Caco-2 (cell line): ENCODE measurements at regions not wholly inside any gene's neighbourhood (a gene's known extent, or its start where the extent isn't known, plus 50 kb on each side); places are given as distances from the start of the nearest gene placed in this dataset.

Experiments used
- BruUV-seq: library from RNA; stranded (reverse); fragments of 400-500 nt; replicated peaks from 2 replicates; lab custom pipeline; 2021; lab: Mats Ljungman, UMichigan
- CTCF ChIA-PET: fragments of 300-600 bp; sonication (Branson Sonifier 250); formaldehyde crosslinking; loops from one replicate; lab custom pipeline; 2022; ENCODE audit warnings: antibody characterized with exemption; lab: Charles Lee
- POLR2A ChIA-PET: fragments of 300-600 bp; sonication (Branson Sonifier 250); formaldehyde crosslinking; loops from one replicate; lab custom pipeline; 2022; ENCODE audit warnings: antibody characterized with exemption; lab: Charles Lee
- DNase-seq, 2 experiments: peaks; one replicate each; pipeline versions ENCODE4 v3.0.0 to v3.0.0-alpha.2; 2020 to 2022
- H3K27me3 ChIP-seq: replicated peaks from 2 replicates; pipeline ENCODE4 v1.6.0; 2011; ENCODE audit warnings: low read length; ENCODE audit not compliant: control insufficient read depth, insufficient read depth
- H3K36me3 ChIP-seq: 2 replicates; pipeline ENCODE4 v1.5.1; 2011; ENCODE audit warnings: low read length; ENCODE audit not compliant: control insufficient read depth, insufficient read depth
- H3K4me1 ChIP-seq: fragments of 250-450 bp; sonication (Bioruptor Pico); 2 replicates; pipeline ENCODE4 v1.5.1; 2020; ENCODE audit warnings: mild to moderate bottlenecking
- H3K4me3 ChIP-seq: 2 replicates; pipeline ENCODE4 v1.5.1; 2011; ENCODE audit warnings: low read depth, mild to moderate bottlenecking, control low read depth, low read length
- H3K9me3 ChIP-seq: fragments of 250-450 bp; sonication (Bioruptor Pico); 2 replicates; pipeline ENCODE4 v1.5.1; 2020; ENCODE audit warnings: mild to moderate bottlenecking, moderate library complexity
- H3K27ac Mint-ChIP-seq: one replicate; pipeline ENCODE4 v1.8.0; 2022; ENCODE audit warnings: mixed read lengths; ENCODE audit not compliant: unreplicated experiment
- H3K27me3 Mint-ChIP-seq: one replicate; pipeline ENCODE4 v1.8.0; 2022; ENCODE audit warnings: mixed read lengths; ENCODE audit not compliant: insufficient read depth, unreplicated experiment
- H3K36me3 Mint-ChIP-seq: one replicate; pipeline ENCODE4 v1.8.0; 2022; ENCODE audit warnings: mild to moderate bottlenecking, mixed read lengths; ENCODE audit not compliant: insufficient read depth, unreplicated experiment
- H3K4me1 Mint-ChIP-seq: one replicate; pipeline ENCODE4 v1.8.0; 2022; ENCODE audit warnings: low read depth, mixed read lengths; ENCODE audit not compliant: unreplicated experiment
- H3K4me3 Mint-ChIP-seq: one replicate; pipeline ENCODE4 v1.8.0; 2022; ENCODE audit warnings: mild to moderate bottlenecking, moderate library complexity, mixed read lengths; ENCODE audit not compliant: unreplicated experiment
- H3K9me3 Mint-ChIP-seq: one replicate; pipeline ENCODE4 v1.8.0; 2022; ENCODE audit warnings: mixed read lengths; ENCODE audit not compliant: unreplicated experiment
- CTCF ChIP-seq, 2 experiments: fragments of 200-600 bp in 1 of 2; IDR thresholded peaks; 1 replicate in 1 of 2; 2 replicates in 1 of 2; pipeline versions ENCODE4 v1.5.1 to v1.8.0; 2011 to 2022; ENCODE audit warnings: antibody characterized with exemption in 1 of 2, control low read depth in 1 of 2, inconsistent platforms in 1 of 2, low read depth in 1 of 2, low read length in 1 of 2, mild to moderate bottlenecking in 1 of 2, moderate library complexity in 1 of 2; ENCODE audit not compliant: insufficient read depth in 1 of 2, severe bottlenecking in 1 of 2, unreplicated experiment in 1 of 2
- intact Hi-C: fragments of 100-400 bp; cut with micrococcal nuclease; formaldehyde crosslinking; loops from one replicate; pipeline ENCODE4 v1.10.0; 2022; ENCODE audit not compliant: unreplicated experiment

DNA sequence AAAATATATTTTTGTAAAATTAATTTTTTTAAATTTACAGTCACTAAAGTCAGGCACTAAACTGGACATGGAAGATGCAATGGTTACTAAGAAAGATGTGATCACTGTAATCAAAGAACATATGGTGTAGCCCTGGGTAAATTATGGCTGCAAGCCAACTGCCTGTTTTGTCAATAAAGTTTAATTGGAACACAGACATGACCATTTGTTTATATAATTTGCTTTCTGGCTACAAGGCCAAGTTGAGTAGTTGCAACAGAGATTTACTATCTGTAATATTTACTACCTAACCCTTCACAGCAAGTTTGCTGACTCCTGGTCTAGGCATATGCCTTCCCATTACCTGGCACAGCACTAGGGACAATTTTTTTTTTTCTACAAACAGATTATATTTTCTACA lies 448.9 kb downstream of the ADRA2A start:
- ChIA-PET POLR2A (no interaction called here), CTCF (no interaction called here)
- TF ChIP-seq CTCF (IDR thresholded peaks at IDR 0.05; ENCODE audit: insufficient read depth in 1 of 2, low read depth in 1 of 2, low read length in 1 of 2, severe bottlenecking in 1 of 2, unreplicated experiment in 1 of 2), result no peak
- Histone ChIP-seq H3K27me3 (no peaks in the 10 kb centered on the region), H3K9me3 (no peaks in the 10 kb centered on the region), H3K4me3 (no peak overlapping the region), H3K36me3 (no peaks in the 10 kb centered on the region), H3K4me1 (no peaks in the 10 kb centered on the region)
- no peak overlapping the region for H3K27ac Mint-ChIP-seq
- no peaks in the 10 kb centered on the region for H3K4me1 Mint-ChIP-seq
- intact Hi-C loops, result no loop called here
- no peaks in the 10 kb centered on the region for H3K36me3 Mint-ChIP-seq
- no peak overlapping the region for H3K4me3 Mint-ChIP-seq
- no TSS peak for BruUV-seq
- no peak for DNase-seq
- no peaks in the 10 kb centered on the region for H3K9me3 Mint-ChIP-seq
- H3K27me3 Mint-ChIP-seq, result peaks cover 6% of the 10 kb centered on the region

DNA sequence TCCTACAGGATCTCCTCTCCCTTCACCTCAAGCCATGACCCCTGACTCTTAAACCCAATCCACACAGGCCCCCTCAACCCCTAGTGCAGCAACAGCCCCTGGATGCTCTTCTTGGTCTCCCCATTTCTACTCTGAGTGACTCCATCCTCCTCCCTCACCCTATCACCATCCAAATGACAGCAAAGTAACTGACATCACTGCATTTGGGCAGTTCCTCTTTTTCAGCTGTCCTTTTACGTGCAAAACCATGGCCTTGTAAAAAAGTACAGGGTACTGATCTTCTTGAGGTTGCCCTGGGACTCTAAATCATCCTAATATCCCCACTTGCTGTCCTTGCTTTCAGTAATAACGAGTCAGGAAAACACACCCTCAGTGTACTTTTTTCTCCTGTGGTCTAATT lies 454.9 kb downstream of the ADRA2A start:
- no peaks in the 10 kb centered on the region for H3K4me1 ChIP-seq
- H3K4me1 Mint-ChIP-seq, result no peaks in the 10 kb centered on the region
- CTCF ChIA-PET, result no interaction called here
- no peak overlapping the region for H3K4me3 ChIP-seq
- H3K9me3 Mint-ChIP-seq, result peaks cover 7% of the 10 kb centered on the region
- H3K27ac Mint-ChIP-seq, result no peak overlapping the region
- no TSS peak for BruUV-seq
- H3K36me3 Mint-ChIP-seq, result no peaks in the 10 kb centered on the region
- H3K27me3 ChIP-seq, result no peaks in the 10 kb centered on the region
- H3K4me3 Mint-ChIP-seq, result no peak overlapping the region
- no peaks in the 10 kb centered on the region for H3K36me3 ChIP-seq
- peaks cover 4% of the 10 kb centered on the region for H3K27me3 Mint-ChIP-seq
- POLR2A ChIA-PET, result no interaction called here
- no peaks in the 10 kb centered on the region; the same call in 1 of the 2 replicates for H3K9me3 ChIP-seq
- no peak for TF ChIP-seq CTCF (IDR thresholded peaks at IDR 0.05; ENCODE audit: insufficient read depth in 1 of 2, low read depth in 1 of 2, low read length in 1 of 2, severe bottlenecking in 1 of 2, unreplicated experiment in 1 of 2)
- DNase-seq, result no peak
- intact Hi-C loops, result no loop called here

GRCh38 chr10:111532139-111532538 lies 455.3 kb downstream of the ADRA2A start:
- no peak for TF ChIP-seq CTCF (IDR thresholded peaks at IDR 0.05; ENCODE audit: insufficient read depth in 1 of 2, low read depth in 1 of 2, low read length in 1 of 2, severe bottlenecking in 1 of 2, unreplicated experiment in 1 of 2)
- no peaks in the 10 kb centered on the region for H3K36me3 Mint-ChIP-seq
- H3K4me3 ChIP-seq, result no peak overlapping the region
- peaks cover 7% of the 10 kb centered on the region for H3K9me3 Mint-ChIP-seq
- POLR2A ChIA-PET, result no interaction called here
- no peaks in the 10 kb centered on the region for H3K4me1 ChIP-seq
- H3K36me3 ChIP-seq, result no peaks in the 10 kb centered on the region
- no peak overlapping the region for H3K4me3 Mint-ChIP-seq
- no peaks in the 10 kb centered on the region for H3K27me3 ChIP-seq
- DNase-seq, result no peak
- intact Hi-C loops, result no loop called here
- no peaks in the 10 kb centered on the region; the same call in 1 of the 2 replicates for H3K9me3 ChIP-seq
- H3K27ac Mint-ChIP-seq, result no peak overlapping the region
- no peaks in the 10 kb centered on the region for H3K4me1 Mint-ChIP-seq
- no TSS peak for BruUV-seq
- peaks cover 3% of the 10 kb centered on the region for H3K27me3 Mint-ChIP-seq
- CTCF ChIA-PET, result no interaction called here
